ENCODE measurements at regions not wholly inside any gene's neighbourhood (a gene's known extent, or its start where the extent isn't known, plus 50 kb on each side); places are given as distances from the start of the nearest gene placed in this dataset.

DNA sequence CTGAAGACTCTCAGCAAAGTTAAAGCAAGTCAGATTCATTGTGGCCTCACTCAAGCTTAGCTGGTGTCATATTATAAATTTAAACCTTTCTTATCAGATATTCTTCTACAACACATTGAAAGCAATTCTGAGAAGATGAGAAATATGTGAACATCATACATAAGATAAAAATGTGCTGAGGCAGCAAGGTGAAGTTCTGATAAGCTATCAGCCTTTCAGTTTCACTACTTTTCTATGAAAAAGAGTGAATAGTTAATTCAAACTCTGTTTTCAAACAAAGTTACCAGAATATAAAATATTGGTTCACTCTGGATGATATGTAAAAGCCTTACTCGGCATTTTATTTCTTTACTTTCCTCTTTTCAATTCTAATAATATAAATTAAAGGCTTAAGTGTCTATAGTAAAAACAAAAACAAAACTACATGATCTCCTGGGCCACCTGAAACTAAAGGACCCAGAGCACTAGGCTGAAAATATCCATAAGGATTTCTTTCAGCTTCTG, 824.4 kb downstream of the MTRR start:
- TF ChIP-seq, protein P1, sequence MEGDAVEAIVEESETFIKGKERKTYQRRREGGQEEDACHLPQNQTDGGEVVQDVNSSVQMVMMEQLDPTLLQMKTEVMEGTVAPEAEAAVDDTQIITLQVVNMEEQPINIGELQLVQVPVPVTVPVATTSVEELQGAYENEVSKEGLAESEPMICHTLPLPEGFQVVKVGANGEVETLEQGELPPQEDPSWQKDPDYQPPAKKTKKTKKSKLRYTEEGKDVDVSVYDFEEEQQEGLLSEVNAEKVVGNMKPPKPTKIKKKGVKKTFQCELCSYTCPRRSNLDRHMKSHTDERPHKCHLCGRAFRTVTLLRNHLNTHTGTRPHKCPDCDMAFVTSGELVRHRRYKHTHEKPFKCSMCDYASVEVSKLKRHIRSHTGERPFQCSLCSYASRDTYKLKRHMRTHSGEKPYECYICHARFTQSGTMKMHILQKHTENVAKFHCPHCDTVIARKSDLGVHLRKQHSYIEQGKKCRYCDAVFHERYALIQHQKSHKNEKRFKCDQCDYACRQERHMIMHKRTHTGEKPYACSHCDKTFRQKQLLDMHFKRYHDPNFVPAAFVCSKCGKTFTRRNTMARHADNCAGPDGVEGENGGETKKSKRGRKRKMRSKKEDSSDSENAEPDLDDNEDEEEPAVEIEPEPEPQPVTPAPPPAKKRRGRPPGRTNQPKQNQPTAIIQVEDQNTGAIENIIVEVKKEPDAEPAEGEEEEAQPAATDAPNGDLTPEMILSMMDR (IDR thresholded peaks at IDR 0.05): no peak
- no peak for TF ChIP-seq EZH2phosphoT487 (IDR thresholded peaks at IDR 0.05)
- no peak for TF ChIP-seq EZH2 (IDR thresholded peaks at IDR 0.05)
